ENCODE measurements at regions not wholly inside any gene's neighbourhood (a gene's known extent, or its start where the extent isn't known, plus 50 kb on each side); places are given as distances from the start of the nearest gene placed in this dataset.

DNA sequence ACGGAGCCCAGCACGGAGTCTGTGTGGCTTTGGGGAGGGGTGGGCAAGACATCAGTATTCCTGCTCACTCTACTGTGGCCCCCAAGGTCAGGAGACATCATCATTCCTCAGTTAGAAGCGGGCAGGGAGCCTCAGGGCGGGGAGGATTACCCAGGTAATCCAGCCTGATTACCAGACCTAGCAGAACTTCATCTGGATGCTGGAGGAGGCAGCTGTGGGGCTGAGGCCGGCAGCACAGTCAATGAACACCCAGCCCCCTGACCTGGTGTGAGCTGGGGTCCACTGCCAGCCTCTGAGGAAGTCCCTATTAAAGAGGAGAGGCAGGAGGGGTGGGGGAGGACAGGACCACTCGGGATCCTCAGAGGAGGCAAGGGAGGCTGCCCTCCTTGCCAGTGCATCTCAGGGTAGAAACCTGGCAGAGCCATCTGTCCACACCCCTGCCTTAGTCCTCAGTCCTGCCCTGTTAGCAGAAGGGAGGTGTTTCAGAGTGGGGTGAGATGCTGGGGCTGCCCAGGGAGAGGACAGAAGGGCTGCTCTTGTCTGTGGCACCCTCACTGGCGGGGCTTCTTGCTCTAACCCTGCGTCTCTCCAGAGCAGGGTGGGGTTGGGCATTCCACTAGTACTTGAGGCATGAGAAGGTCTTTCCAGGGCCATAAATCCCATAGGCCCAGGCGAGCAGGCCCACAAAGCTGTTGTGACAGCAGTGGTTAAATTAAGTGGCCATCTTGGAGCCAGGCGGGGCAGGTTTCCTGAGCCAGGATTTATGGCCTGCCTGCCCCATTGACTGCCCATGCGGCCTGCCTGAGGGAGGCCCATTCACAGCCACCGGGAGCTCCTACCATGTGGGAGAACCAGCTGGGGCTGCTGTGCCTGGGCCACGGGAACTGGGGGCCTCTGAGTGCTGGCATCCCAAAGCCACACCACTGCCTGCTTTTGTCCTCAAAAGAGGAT, 82.1 kb downstream of the LINGO1 start:
- Histone ChIP-seq H3K56ac (ENCODE audit: insufficient read length, low read depth, low read length) (no peak overlapping the region), H2BK120ac (ENCODE audit: low read depth, low read length, poor library complexity, severe bottlenecking) (no peak overlapping the region), H4K91ac (ENCODE audit: insufficient read length, low read depth, low read length) (no peak overlapping the region), H4K20me1 (ENCODE audit: control insufficient read depth, insufficient read depth, insufficient read length) (no peaks in the 10 kb centered on the region), H3K4me1 (ENCODE audit: insufficient read depth, low read length) (no peaks in the 10 kb centered on the region), H3K79me2 (ENCODE audit: insufficient read depth, low read length) (no peaks in the 10 kb centered on the region), H2BK12ac (ENCODE audit: insufficient read length, low read depth, low read length) (no peak overlapping the region), H3K23me2 (ENCODE audit: insufficient read length, low read depth, low read length, poor library complexity, severe bottlenecking) (no peaks in the 10 kb centered on the region), H3T11ph (ENCODE audit: low read length) (no peak overlapping the region), H2BK20ac (ENCODE audit: low read depth, low read length, poor library complexity, severe bottlenecking) (no peak overlapping the region), H3K27ac (ENCODE audit: insufficient read length, low read depth, low read length) (no peak overlapping the region), H2AFZ (ENCODE audit: low read length) (no peak overlapping the region), H3K9ac (ENCODE audit: extremely low read depth, insufficient read length, low read length) (no peak overlapping the region), H2AK5ac (ENCODE audit: insufficient read length, low read length) (no peak overlapping the region), H4K8ac (replicated peaks; ENCODE audit: insufficient read length, low read depth, low read length) (no peak overlapping the region), H3K4me2 (ENCODE audit: insufficient read depth, insufficient read length, low read length) (no peak overlapping the region), H3K18ac (ENCODE audit: insufficient read length, low read depth, low read length) (no peak overlapping the region), H3K4ac (ENCODE audit: low read depth, low read length) (no peak overlapping the region), H3K23ac (ENCODE audit: insufficient read length, low read depth, low read length) (no peak overlapping the region), H2BK5ac (ENCODE audit: insufficient read length, low read length) (no peak overlapping the region), H2BK15ac (ENCODE audit: low read depth, low read length) (no peak overlapping the region), H3K14ac (ENCODE audit: insufficient read depth, low read length) (no peak overlapping the region; the same call in 1 of the 2 replicates), H3K9me3 (ENCODE audit: control insufficient read depth, low read depth, low read length) (no peaks in the 10 kb centered on the region), H4K5ac (ENCODE audit: insufficient read length, low read depth, low read length) (no peak overlapping the region), H3K27me3 (ENCODE audit: insufficient read depth, low read length) (no peaks in the 10 kb centered on the region), H3K79me1 (ENCODE audit: insufficient read depth, low read depth, low read length, poor library complexity, severe bottlenecking) (no peaks in the 10 kb centered on the region)
- Mint-ChIP-seq H3K4me1 (peaks cover 16 to 31% of the 10 kb centered on the region in 2 experiments), H3K36me3 (ENCODE audit: insufficient read depth in 1 of 3, low read depth in 3 of 3) (no peaks in the 10 kb centered on the region), H3K9me3 (peaks cover 2 to 6% of the 10 kb centered on the region in 2 experiments; a peak in 3 of 5 replicates), H3K27ac (no peak overlapping the region), H3K4me3 (no peak overlapping the region), H3K27me3 (ENCODE audit: low read depth) (peaks cover 2% of the 10 kb centered on the region)
- no CpG with 5 or more reads among the region's 13 CpGs for WGBS (ENCODE audit: extremely low coverage, insufficient read length, low lambda C conversion rate)
- no peak for DNase-seq
- TF ChIP-seq, protein P1, sequence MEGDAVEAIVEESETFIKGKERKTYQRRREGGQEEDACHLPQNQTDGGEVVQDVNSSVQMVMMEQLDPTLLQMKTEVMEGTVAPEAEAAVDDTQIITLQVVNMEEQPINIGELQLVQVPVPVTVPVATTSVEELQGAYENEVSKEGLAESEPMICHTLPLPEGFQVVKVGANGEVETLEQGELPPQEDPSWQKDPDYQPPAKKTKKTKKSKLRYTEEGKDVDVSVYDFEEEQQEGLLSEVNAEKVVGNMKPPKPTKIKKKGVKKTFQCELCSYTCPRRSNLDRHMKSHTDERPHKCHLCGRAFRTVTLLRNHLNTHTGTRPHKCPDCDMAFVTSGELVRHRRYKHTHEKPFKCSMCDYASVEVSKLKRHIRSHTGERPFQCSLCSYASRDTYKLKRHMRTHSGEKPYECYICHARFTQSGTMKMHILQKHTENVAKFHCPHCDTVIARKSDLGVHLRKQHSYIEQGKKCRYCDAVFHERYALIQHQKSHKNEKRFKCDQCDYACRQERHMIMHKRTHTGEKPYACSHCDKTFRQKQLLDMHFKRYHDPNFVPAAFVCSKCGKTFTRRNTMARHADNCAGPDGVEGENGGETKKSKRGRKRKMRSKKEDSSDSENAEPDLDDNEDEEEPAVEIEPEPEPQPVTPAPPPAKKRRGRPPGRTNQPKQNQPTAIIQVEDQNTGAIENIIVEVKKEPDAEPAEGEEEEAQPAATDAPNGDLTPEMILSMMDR (conservative IDR thresholded peaks at IDR 0.05): no peak

All from H9 (cell line).